HT-29 (cell line): ENCODE measurements at regions not wholly inside any gene's neighbourhood (a gene's known extent, or its start where the extent isn't known, plus 50 kb on each side); places are given as distances from the start of the nearest gene placed in this dataset.
"Not testable (repeated sequence)": the region's sequence is repeated elsewhere in the genome, so short reads cannot be mapped to it uniquely, and the experiment has no call there.

Source experiments
- DNase-seq: peaks from one replicate; pipeline ENCODE4 v3.0.0-alpha.2; 2015; ENCODE audit warnings: low spot score

DNA sequence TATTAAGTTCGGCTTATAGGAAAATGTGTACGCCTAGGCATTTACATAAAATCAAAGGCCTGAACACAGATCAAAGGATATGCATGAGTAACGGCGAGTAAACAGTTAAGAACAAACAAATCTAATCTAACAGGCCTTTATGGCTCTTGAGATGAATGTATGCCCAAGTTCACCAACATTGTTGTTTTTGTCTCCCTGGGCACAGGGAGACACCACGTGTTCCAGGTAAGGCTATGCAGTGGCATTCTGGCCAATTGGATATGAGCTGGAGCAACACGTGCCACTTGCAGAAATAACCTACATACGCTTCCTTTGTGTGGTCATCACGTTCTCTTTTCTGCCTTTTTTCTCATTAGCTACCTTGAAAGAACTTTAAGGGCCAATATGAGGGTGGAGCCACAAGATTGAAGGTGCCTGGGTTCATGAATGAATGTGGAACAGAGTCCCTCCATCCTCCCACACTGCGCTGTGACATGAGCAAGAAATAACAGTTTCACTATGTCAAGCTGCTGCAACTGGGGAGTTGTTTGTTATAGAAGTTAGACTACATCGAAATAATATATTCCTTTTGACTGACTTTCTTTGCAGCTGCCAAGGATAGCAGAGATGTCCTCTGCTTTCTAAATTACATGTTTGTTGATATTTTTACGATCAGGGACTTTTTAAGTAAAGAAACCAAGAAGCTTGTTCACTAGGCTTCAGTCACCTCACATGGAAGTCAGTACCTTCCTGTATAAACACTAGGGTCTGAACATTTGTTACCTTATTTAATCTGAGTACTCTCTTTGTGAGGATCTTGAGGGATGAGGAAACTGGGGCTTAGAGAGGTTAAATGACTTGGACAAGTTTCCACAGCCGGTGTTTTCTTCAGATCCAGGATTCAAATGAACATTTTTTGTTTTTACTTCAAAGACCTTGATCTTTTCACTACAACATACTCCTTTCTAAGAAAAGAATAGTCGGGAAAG is 427.5 kb upstream of the TBL1XR1 start:
- DNase-seq = peak; percentile 81

DNA sequence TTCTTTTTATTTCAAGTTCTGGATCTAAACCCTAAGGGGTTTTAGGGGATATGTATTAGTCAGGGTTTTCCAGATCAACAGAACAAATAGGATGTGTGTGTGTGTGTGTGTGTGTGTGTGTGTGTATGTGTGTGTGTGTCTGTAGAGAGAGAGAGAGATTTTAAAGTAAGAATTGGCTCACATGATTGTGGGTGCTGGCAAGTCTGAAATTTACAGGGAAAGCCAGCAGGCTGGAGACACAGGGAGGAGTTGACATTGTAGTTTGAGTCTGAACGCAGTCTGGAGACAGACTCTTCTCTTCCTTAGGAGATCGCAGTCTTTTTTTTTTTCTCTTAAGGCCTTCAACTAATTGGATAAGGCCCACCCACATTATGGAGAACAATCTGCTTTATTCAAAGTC is 428.8 kb upstream of the TBL1XR1 start:
- no peak for DNase-seq

DNA sequence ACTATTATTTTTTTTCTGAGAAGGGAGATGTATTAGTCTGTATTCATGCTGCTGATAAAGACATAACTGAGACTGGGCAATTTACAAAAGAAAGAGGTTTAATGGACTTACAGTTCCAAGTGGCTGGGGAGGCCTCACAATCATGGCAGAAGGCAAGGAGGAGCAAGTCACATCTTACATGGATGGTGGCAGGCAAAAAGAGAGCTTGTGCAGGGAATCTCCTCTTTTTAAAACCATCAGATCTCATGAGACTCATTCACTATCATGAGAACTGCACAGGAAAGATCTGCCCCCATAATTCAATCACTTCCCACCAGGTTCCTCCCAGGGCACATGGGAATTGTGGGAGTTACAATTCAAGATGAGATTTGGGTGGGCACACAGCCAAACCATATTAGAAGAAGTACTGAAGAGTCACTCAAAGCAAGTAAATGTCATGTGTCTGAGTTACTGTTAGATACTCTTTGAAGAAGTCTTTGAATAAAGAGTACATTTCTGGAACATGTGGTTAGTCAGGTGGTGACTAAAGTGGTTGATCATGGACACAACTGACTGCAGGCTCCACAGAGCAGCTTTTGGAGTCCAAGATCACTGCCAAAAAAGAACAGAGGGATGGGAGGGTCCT is 430.9 kb upstream of the TBL1XR1 start:
- not testable (repeated sequence) for DNase-seq

DNA sequence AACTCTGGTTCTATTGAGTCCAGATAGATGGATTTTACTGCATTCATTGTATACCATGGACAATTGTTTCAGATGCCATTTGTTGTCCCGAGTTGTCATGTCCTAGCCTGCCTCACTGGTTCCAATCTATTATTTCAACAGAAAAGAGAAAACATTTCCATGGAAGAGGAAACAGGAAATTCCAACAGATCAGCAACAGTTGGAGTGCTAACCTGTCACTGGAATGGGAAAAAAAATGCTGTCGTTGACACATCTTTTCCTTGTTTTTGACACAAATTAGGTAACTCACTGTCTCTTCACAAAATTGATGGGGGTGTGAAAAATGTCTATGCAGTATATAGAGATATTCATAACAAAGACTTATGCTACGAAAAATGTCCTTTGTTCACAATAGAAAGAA is 432.0 kb upstream of the TBL1XR1 start:
- DNase-seq = no peak

- DNase-seq = no peak
Observed at GRCh38 chr3:177633671-177634207, 436.5 kb upstream of the TBL1XR1 start.

DNA sequence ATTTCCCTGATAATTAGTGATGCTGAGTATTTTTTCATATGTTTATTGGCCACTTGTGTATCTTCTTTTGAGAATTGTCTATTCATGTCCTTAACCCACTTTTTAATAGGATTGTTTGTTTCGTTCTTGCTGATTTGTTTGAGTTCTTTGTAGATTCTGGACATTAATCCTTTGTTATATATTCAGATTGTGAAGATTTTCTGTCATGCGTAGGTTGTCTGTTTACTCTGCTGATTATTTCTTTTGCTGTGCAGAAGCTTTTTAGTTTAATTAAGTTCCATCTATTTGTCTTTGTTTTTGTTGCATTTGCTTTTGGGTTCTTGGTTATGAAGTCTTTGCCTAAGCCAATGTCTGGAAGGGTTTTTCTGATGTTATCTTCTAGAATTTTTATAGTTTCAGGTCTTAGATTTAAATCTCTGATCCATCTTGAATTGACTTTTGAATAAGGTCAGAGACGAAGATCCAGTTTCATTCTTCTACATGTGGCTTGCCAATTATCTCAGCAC is 438.4 kb upstream of the TBL1XR1 start:
- not testable (repeated sequence) for DNase-seq

GRCh38 chr3:177640319-177640965 is 443.2 kb upstream of the TBL1XR1 start:
- DNase-seq = no peak

DNA sequence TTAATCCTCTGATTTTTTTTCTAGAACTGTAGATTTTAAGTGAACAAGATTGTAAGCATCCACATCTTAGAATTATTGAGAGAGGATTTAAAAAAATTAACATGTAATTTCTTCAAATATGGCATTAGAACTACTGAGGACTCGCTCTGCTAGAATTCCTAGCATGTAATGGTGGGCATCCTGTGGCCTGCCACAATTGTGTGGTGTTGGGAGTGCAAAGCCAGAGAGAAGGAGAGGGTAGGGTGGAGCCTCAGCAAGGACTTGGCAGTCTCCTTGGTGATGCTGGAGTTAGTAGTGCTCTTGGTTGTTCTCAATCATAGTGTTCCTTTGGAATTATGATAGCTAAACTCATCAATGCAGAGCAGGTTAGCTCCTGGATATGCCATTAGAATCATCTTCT is 443.9 kb upstream of the TBL1XR1 start:
- DNase-seq = no peak

- no peak for DNase-seq
Observed at GRCh38 chr3:177642042-177642803, 444.9 kb upstream of the TBL1XR1 start.

DNA sequence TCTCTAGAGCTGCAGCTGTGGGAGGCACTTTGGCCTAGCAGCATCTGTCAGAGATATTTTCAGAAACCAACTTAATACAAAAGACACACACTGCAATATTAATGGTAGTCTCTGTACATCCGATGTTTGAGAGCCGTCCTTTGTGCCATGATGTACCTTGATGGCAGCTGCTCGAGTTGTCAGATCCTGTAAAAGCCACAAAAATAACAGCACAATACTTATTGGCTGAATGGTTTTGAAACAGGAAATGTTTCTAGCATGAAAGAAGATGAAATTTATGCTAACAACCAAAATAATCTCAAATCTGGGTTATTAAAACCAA is 445.5 kb upstream of the TBL1XR1 start:
- no peak for DNase-seq

DNA sequence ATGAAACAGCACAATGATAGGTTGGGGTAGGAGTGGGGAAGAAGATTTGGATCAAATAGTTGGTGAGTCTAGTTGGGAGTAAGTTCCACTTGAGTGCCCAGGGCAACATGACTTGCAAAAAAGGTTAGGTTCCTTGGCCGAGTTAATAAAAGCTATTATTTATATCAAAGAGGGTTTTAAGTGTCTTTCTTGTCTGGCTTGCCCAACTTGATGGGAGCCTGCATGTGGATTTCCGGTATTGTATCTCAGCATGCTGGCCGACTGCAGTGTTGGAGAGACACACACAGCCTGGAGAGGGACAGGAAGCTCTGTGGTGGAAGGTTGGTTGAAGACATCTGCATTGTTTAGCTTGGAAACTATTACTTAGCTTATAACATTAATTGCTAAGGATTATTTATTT is 449.5 kb upstream of the TBL1XR1 start:
- DNase-seq = no peak

DNA sequence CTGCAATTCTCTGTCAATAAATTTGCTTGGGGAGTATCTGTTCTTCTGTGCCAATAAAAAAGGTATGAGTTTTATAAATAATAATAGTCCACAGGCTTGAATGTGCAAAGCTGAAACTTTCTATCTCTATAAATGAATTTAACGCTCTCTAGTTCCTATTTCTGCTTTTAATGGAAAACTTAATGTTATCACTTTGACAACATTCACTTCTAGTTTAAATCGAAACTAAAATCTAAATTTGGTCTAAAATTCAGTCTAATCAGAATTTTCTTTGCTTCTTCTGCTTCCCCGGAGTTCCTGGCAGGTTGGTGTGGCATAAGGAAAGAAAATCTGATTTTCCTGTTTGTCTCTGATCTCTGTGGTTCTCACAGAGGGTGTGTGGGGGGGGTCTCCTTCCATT is 450.1 kb upstream of the TBL1XR1 start:
- DNase-seq = no peak

DNA sequence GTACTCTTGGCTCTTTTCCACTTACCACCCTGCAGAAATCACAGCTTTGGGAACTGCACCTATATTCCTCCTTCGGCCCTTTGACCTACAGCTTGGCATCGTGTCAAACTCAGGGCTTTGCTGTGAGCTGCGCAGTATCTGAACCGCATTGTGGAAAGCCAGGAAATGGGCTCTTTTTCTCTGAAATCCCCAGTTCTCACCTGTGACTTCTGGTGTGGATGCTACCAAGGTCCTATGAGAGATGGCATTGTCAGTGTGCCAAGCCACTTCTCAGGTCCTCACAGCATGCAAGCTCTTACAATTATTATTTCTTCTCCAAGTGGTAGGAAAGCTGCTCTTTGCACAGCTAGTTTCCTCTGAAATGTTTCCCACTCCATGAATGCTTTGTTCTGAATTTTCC is 450.6 kb upstream of the TBL1XR1 start:
- DNase-seq = no peak

DNA sequence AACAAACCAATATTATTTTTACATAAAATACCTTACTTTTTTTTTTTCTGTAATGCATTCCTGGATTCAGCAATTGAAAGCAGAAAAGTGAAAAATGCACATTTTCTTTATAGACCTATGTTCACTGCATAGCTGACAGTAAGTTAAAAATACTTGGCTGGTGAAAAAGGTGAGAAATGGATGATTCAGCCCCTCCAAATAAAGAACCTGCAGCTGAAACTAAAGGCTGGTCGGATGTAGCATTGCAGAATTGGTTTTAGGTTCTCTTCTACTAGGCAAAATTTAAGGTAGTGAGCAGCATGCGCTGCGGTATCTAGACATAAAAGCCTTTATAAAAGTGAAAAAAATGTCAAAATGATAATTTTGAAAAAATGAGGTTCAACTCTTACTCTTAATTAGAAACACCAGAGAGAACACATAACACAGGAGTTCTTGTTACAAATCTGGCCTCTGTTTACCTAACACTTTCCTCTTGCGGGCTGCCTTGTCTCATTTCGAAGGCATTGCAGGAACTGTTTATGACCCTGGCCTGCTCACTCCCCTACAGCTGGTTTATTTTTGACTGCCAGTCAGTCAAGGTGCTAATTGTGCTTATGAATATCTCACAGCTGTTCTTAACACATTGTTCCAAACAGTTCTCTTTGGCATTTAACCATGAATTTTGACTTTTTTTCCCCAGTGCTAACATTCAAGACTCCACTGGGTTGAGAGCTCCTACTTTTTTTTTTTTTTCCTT is 455.4 kb upstream of the TBL1XR1 start:
- DNase-seq = no peak

DNA sequence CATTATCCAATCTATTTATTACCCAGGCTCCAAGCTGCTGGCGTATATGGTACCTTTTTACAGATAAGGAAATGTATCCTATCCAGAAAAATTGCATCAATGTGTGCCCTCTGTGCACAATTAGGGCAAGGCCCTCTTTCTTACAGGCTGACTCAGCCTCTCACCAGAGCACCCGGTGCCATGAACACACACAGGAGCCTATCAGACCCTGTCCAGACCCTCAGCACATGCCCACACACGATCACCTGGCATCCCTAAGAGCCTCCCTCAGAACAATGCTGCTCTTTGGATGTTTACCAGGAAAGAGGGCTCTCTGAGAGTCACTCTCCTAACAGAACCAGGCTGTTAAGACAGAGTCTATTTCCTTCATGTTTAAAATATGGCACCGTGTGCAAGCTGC is 460.0 kb upstream of the TBL1XR1 start:
- no peak for DNase-seq

DNA sequence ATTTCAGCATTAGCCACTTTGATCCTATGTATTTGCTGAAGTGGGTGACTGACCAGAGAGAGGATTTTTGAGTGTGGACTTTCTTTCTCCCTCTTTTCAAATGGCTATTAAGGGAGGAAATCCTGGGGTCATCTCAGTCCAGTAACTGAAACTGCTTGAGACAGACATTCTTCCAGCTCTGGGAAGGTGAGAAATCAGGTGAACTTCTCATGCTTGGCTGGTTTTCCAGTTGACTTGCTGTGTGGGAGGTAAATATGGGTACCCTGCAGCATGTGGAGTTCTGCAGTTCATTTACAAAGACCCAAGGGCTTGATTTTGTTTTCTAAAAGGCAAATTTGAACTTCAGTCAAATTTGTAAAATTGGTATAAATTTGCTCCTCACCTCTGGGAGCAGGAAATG is 461.1 kb upstream of the TBL1XR1 start:
- DNase-seq = no peak

DNA sequence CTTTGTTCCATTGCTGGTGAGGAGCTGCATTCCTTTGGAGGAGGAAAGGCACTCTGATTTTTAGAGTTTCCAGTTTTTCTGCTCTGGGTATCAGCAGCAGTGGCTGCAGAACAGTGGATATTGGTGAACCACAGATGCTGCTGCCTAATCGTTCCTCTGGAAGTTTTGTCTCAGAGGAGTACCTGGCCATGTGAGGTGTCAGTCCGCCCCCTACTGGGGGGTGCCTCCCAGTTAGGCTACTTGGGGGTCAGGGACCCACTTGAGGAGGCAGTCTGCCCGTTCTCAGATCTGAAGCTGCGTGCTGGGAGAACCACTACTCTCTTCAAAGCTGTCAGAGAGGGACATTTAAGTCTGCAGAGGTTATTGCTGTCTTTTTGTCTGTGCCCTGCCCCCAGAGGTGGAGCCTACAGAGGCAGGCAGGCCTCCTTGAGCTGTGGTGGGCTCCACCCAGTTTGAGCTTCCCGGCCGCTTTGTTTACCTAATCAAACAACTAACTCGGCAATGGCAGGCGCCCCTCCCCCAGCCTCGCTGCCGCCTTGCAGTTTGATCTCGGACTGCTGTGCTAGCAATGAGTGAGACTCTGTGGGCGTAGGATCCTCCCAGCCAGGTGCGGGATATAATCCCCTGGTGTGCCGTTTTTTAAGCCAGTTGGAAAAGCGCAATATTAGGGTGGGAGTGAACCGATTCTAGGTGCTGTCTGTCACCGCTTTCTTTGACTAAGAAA is 467.3 kb upstream of the TBL1XR1 start:
- not testable (repeated sequence) for DNase-seq

DNA sequence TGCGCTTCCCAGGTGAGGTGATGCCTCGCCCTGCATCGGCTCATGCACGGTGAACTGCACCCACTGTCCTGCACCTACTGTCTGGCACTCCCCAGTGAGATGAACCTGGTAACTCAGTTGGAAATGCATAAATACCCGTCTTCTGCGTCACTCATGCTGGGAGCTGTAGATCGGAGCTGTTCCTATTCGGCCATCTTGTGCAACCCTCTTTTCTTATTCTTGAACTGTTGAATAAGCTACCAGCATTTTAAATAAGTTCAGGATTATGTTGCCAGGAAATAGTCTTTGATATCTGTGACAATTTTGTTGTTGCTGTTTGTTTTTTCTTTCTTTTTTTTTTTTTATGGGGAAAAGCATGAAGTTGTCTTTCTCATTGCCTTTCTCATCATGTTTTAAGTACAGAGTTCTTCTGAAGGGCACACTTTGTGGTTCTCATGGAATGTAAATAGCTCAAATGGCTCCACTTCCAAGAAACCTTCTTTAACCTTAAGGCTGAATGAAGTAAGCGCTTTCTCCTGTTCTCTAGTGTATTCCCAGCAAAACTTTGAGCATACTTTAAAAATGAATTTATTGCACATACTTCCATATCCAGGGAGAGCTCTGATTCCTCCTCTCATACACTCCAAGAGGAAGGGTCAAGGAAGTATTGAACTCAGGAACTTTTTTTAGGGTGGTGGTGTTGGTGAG is 468.0 kb upstream of the TBL1XR1 start:
- no peak for DNase-seq

- DNase-seq = no peak
Observed at GRCh38 chr3:177672252-177672911, 475.1 kb upstream of the TBL1XR1 start.
